ENCODE measurements at regions not wholly inside any gene's neighbourhood (a gene's known extent, or its start where the extent isn't known, plus 50 kb on each side); places are given as distances from the start of the nearest gene placed in this dataset.

- no peak overlapping the region for H3K27ac Mint-ChIP-seq
- Histone ChIP-seq H3K27me3 (no peaks in the 10 kb centered on the region), H3K9ac (no peak overlapping the region), H4K20me1 (ENCODE audit: low read depth) (no peaks in the 10 kb centered on the region), H3F3A (ENCODE audit: low read depth) (peaks cover 14% of the 10 kb centered on the region), H3K4me2 (no peak overlapping the region), H3K9me3 (ENCODE audit: low read depth) (no peaks in the 10 kb centered on the region), H3K4me1 (peaks cover 29% of the 10 kb centered on the region), H2AFZ (replicated peaks) (no peak overlapping the region), H3K36me3 (no peaks in the 10 kb centered on the region), H3K79me2 (ENCODE audit: low read depth) (peaks cover 4% of the 10 kb centered on the region), H3K27ac (no peak overlapping the region), H3K4me3 (no peak overlapping the region)
- DNase-seq (ENCODE audit: low spot score), result no peak
- no peak overlapping the region for H3K4me3 Mint-ChIP-seq
- no peaks in the 10 kb centered on the region for H3K9me3 Mint-ChIP-seq
- TF ChIP-seq EZH2 (IDR thresholded peaks at IDR 0.05), result no peak
- TF ChIP-seq, protein P1, sequence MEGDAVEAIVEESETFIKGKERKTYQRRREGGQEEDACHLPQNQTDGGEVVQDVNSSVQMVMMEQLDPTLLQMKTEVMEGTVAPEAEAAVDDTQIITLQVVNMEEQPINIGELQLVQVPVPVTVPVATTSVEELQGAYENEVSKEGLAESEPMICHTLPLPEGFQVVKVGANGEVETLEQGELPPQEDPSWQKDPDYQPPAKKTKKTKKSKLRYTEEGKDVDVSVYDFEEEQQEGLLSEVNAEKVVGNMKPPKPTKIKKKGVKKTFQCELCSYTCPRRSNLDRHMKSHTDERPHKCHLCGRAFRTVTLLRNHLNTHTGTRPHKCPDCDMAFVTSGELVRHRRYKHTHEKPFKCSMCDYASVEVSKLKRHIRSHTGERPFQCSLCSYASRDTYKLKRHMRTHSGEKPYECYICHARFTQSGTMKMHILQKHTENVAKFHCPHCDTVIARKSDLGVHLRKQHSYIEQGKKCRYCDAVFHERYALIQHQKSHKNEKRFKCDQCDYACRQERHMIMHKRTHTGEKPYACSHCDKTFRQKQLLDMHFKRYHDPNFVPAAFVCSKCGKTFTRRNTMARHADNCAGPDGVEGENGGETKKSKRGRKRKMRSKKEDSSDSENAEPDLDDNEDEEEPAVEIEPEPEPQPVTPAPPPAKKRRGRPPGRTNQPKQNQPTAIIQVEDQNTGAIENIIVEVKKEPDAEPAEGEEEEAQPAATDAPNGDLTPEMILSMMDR (IDR thresholded peaks at IDR 0.05), result peak; percentile 5
- peaks cover 58% of the 10 kb centered on the region for H3K4me1 Mint-ChIP-seq
- H3K27me3 Mint-ChIP-seq (ENCODE audit: insufficient read depth, low read depth), result peaks cover 6% of the 10 kb centered on the region
- H3K36me3 Mint-ChIP-seq, result no peaks in the 10 kb centered on the region
Measured at GRCh38 chr6:167236239-167236571, 54.9 kb upstream of the UNC93A start.

- peak overlapping the region; percentile 27 for H3K27ac Mint-ChIP-seq
- no peaks in the 10 kb centered on the region for H3K36me3 ChIP-seq
- no peaks in the 10 kb centered on the region for H4K20me1 ChIP-seq (ENCODE audit: low read depth)
- H3K9me3 ChIP-seq (ENCODE audit: low read depth), result no peaks in the 10 kb centered on the region
- peaks cover 65% of the 10 kb centered on the region for H3K4me1 Mint-ChIP-seq
- H3K9me3 Mint-ChIP-seq, result no peaks in the 10 kb centered on the region
- no peaks in the 10 kb centered on the region for H3K27me3 ChIP-seq
- no peaks in the 10 kb centered on the region for H3K36me3 Mint-ChIP-seq
- no peak overlapping the region for H3K27ac ChIP-seq
- no peak overlapping the region for H3K4me3 ChIP-seq
- no peak for DNase-seq (ENCODE audit: low spot score)
- H3K4me3 Mint-ChIP-seq, result peak overlapping the region; percentile 36
- H3K4me1 ChIP-seq, result peaks cover 29% of the 10 kb centered on the region
- no peak overlapping the region for H2AFZ ChIP-seq (replicated peaks)
- no peak overlapping the region for H3K9ac ChIP-seq
- no peaks in the 10 kb centered on the region for H3K79me2 ChIP-seq (ENCODE audit: low read depth)
- H3K4me2 ChIP-seq, result peak overlapping the region; percentile 38
- peaks cover 8% of the 10 kb centered on the region for H3K27me3 Mint-ChIP-seq (ENCODE audit: insufficient read depth, low read depth)
- peaks cover 14% of the 10 kb centered on the region for H3F3A ChIP-seq (ENCODE audit: low read depth)
- TF ChIP-seq, protein P1 (IDR thresholded peaks at IDR 0.05), result no peak
- no peak for TF ChIP-seq EZH2 (IDR thresholded peaks at IDR 0.05)
- no peak for TF ChIP-seq EZH2phosphoT487 (IDR thresholded peaks at IDR 0.05)
Measured at GRCh38 chr6:167237438-167238145, 53.5 kb upstream of the UNC93A start.

DNA sequence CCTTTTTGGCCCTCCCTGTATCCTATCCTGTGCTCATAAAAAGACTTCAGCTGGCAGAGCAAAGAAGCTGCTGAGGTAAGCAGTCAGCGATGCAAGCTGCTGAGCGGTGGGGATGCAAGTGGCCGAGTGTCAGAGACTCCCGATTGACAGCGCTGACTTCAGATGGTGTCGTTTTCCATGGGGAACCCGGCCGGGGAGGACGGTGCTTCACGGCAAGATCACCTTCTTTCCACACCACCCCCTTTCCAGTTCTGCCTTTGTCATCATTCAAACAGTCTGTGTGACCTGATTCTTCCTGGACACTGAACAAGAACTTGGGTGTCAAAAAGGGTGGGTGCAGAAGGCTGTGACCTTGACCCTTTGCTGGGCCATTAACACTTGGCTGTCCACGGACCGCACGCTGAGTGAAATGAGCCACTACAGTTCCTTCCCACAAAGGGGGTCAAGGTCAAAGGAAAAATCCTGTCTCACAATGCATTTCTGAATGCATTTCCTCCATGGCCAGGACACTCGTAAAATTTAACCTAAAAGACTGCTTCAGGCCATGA lies 52.9 kb upstream of the UNC93A start:
- no peaks in the 10 kb centered on the region for H3K27me3 ChIP-seq
- TF ChIP-seq EZH2phosphoT487 (IDR thresholded peaks at IDR 0.05) (no peak), EZH2 (IDR thresholded peaks at IDR 0.05) (no peak)
- TF ChIP-seq, protein P1 (IDR thresholded peaks at IDR 0.05), result no peak
- Mint-ChIP-seq H3K9me3 (no peaks in the 10 kb centered on the region), H3K36me3 (no peaks in the 10 kb centered on the region), H3K27me3 (ENCODE audit: insufficient read depth, low read depth) (peaks cover 8% of the 10 kb centered on the region), H3K4me1 (peaks cover 68% of the 10 kb centered on the region), H3K4me3 (no peak overlapping the region), H3K27ac (peak overlapping the region; percentile 27)
- H3K9me3 ChIP-seq (ENCODE audit: low read depth), result no peaks in the 10 kb centered on the region
- H3K79me2 ChIP-seq (ENCODE audit: low read depth), result no peaks in the 10 kb centered on the region
- H3K4me3 ChIP-seq, result no peak overlapping the region
- peaks cover 12% of the 10 kb centered on the region for H3F3A ChIP-seq (ENCODE audit: low read depth)
- H3K27ac ChIP-seq, result no peak overlapping the region
- no peaks in the 10 kb centered on the region for H4K20me1 ChIP-seq (ENCODE audit: low read depth)
- no peak for DNase-seq (ENCODE audit: low spot score)
- H2AFZ ChIP-seq (replicated peaks), result no peak overlapping the region
- H3K4me2 ChIP-seq, result peak overlapping the region; percentile 38
- peaks cover 29% of the 10 kb centered on the region for H3K4me1 ChIP-seq
- no peaks in the 10 kb centered on the region for H3K36me3 ChIP-seq
- H3K9ac ChIP-seq, result no peak overlapping the region

All from neural progenitor cell (in vitro differentiated cells).